Neutrophil (primary cell): ENCODE measurements at regions not wholly inside any gene's neighbourhood (a gene's known extent, or its start where the extent isn't known, plus 50 kb on each side); places are given as distances from the start of the nearest gene placed in this dataset.

Source experiments
- H3K27ac ChIP-seq: fragments of 200-600 bp; sonication (generic); 2 replicates; pipeline ENCODE4 v1.5.1; 2016; ENCODE audit warnings: mild to moderate bottlenecking, moderate library complexity
- H3K27me3 ChIP-seq: fragments of 200-600 bp; sonication (generic); 2 replicates; pipeline ENCODE4 v1.6.0; 2016; ENCODE audit warnings: mild to moderate bottlenecking
- H3K36me3 ChIP-seq: fragments of 200-600 bp; sonication (generic); 2 replicates; pipeline ENCODE4 v1.5.1; 2017
- H3K4me1 ChIP-seq, 2 experiments: fragments of 200-600 bp in 1 of 2; sonication (generic) in 1 of 2; 1 replicate in 1 of 2; 2 replicates in 1 of 2; pipeline versions ENCODE4 v1.5.1 to v1.6.1; 2013 to 2016; ENCODE audit warnings: low read depth in 1 of 2, low read length in 1 of 2, mild to moderate bottlenecking in 1 of 2, moderate library complexity in 1 of 2; ENCODE audit not compliant: control insufficient read depth in 1 of 2, insufficient read depth in 1 of 2
- H3K4me3 ChIP-seq, 2 experiments: fragments of 200-600 bp in 1 of 2; sonication (generic) in 1 of 2; 1 replicate in 1 of 2; 2 replicates in 1 of 2; pipeline ENCODE4 v1.5.1; 2013 to 2016; ENCODE audit warnings: low read depth in 1 of 2, low read length in 1 of 2, mild to moderate bottlenecking in 1 of 2, moderate library complexity in 1 of 2
- H3K9me3 ChIP-seq: fragments of 200-600 bp; sonication (generic); 2 replicates; pipeline ENCODE4 v1.5.1; 2016
- CTCF ChIP-seq: fragments of 200-600 bp; sonication (generic); IDR thresholded peaks from 2 replicates; pipeline ENCODE4 v1.5.1; 2016; ENCODE audit warnings: antibody characterized with exemption

- no peak for TF ChIP-seq CTCF
- H3K4me3 ChIP-seq, result no peak overlapping the region
- H3K27me3 ChIP-seq, result no peaks in the 10 kb centered on the region
- no peaks in the 10 kb centered on the region for H3K9me3 ChIP-seq
- H3K27ac ChIP-seq, result no peak overlapping the region
- H3K36me3 ChIP-seq, result no peaks in the 10 kb centered on the region
- H3K4me1 ChIP-seq, result no peaks in the 10 kb centered on the region
Measured at GRCh38 chr11:121842192-121842585, 273.8 kb downstream of the BLID start.

- TF ChIP-seq CTCF, result no peak
- H3K27ac ChIP-seq, result no peak overlapping the region
- no peaks in the 10 kb centered on the region for H3K9me3 ChIP-seq
- H3K4me1 ChIP-seq, result no peaks in the 10 kb centered on the region
- no peak overlapping the region for H3K4me3 ChIP-seq
- no peaks in the 10 kb centered on the region for H3K27me3 ChIP-seq
- no peaks in the 10 kb centered on the region for H3K36me3 ChIP-seq
Measured at GRCh38 chr11:121841487-121842191, 274.4 kb downstream of the BLID start.

GRCh38 chr11:121839781-121840180, 276.2 kb downstream of the BLID start:
- Histone ChIP-seq H3K36me3 (no peaks in the 10 kb centered on the region), H3K27ac (no peak overlapping the region), H3K4me1 (no peaks in the 10 kb centered on the region), H3K4me3 (no peak overlapping the region), H3K27me3 (no peaks in the 10 kb centered on the region), H3K9me3 (no peaks in the 10 kb centered on the region)
- TF ChIP-seq CTCF, result no peak

GRCh38 chr11:121838571-121838970, 277.4 kb downstream of the BLID start:
- Histone ChIP-seq H3K4me3 (no peak overlapping the region), H3K27ac (no peak overlapping the region), H3K9me3 (no peaks in the 10 kb centered on the region), H3K36me3 (no peaks in the 10 kb centered on the region), H3K4me1 (no peaks in the 10 kb centered on the region), H3K27me3 (no peaks in the 10 kb centered on the region)
- no peak for TF ChIP-seq CTCF

GRCh38 chr11:121833970-121834369, 282.0 kb downstream of the BLID start:
- Histone ChIP-seq H3K36me3 (no peaks in the 10 kb centered on the region), H3K4me3 (no peak overlapping the region), H3K27ac (no peak overlapping the region), H3K9me3 (no peaks in the 10 kb centered on the region), H3K27me3 (no peaks in the 10 kb centered on the region), H3K4me1 (no peaks in the 10 kb centered on the region)
- TF ChIP-seq CTCF, result no peak
